ENCODE measurements at regions not wholly inside any gene's neighbourhood (a gene's known extent, or its start where the extent isn't known, plus 50 kb on each side); places are given as distances from the start of the nearest gene placed in this dataset.

DNA sequence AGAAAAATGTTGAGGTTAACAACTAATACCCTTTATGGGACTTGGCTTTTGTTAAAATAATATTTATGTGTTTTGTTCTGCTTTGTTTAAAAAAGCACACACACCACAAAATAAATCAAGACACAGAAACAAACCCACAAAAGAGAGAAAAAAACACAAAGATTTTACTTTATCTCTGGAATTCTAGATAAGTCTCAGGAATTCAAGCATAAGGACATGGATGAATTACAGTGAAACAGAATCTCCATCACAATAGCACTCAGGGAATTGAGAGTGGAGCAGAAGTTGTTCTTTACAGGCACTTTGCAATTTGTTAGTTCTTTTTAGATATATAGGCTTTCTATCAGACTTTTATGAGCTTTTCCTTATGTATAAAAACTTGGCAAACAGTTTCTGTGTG lies 360.9 kb upstream of the ZC3H15 start:
- no peak overlapping the region for H3K27ac ChIP-seq
- DNase-seq (ENCODE audit: extremely low spot score in 2 of 2) = no peak
- no peaks in the 10 kb centered on the region for H3K36me3 ChIP-seq
- H3K9me3 ChIP-seq = no peaks in the 10 kb centered on the region
- TF ChIP-seq, protein P1, sequence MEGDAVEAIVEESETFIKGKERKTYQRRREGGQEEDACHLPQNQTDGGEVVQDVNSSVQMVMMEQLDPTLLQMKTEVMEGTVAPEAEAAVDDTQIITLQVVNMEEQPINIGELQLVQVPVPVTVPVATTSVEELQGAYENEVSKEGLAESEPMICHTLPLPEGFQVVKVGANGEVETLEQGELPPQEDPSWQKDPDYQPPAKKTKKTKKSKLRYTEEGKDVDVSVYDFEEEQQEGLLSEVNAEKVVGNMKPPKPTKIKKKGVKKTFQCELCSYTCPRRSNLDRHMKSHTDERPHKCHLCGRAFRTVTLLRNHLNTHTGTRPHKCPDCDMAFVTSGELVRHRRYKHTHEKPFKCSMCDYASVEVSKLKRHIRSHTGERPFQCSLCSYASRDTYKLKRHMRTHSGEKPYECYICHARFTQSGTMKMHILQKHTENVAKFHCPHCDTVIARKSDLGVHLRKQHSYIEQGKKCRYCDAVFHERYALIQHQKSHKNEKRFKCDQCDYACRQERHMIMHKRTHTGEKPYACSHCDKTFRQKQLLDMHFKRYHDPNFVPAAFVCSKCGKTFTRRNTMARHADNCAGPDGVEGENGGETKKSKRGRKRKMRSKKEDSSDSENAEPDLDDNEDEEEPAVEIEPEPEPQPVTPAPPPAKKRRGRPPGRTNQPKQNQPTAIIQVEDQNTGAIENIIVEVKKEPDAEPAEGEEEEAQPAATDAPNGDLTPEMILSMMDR (IDR thresholded peaks at IDR 0.05) = no peak
- TF ChIP-seq POLR2A (IDR thresholded peaks at IDR 0.05) (no peak), POLR2AphosphoS5 (IDR thresholded peaks at IDR 0.05; ENCODE audit: insufficient read depth in 1 of 2, low read depth in 1 of 2) (no peak)
- no peaks in the 10 kb centered on the region for H3K4me1 ChIP-seq
- intact Hi-C loops (cut with DNase I) = no loop called here
- no peak overlapping the region for H3K4me3 ChIP-seq
- no peaks in the 10 kb centered on the region for H3K27me3 ChIP-seq

GRCh38 chr2:186125625-186126024 lies 360.4 kb upstream of the ZC3H15 start:
- H3K4me1 ChIP-seq = no peaks in the 10 kb centered on the region
- no peak overlapping the region for H3K4me3 ChIP-seq
- no peaks in the 10 kb centered on the region for H3K27me3 ChIP-seq
- TF ChIP-seq POLR2A (IDR thresholded peaks at IDR 0.05) = no peak
- H3K9me3 ChIP-seq = no peaks in the 10 kb centered on the region
- H3K36me3 ChIP-seq = no peaks in the 10 kb centered on the region
- no peak overlapping the region for H3K27ac ChIP-seq
- intact Hi-C loops (cut with DNase I) = no loop called here
- no peak for DNase-seq (ENCODE audit: extremely low spot score in 2 of 2)

DNA sequence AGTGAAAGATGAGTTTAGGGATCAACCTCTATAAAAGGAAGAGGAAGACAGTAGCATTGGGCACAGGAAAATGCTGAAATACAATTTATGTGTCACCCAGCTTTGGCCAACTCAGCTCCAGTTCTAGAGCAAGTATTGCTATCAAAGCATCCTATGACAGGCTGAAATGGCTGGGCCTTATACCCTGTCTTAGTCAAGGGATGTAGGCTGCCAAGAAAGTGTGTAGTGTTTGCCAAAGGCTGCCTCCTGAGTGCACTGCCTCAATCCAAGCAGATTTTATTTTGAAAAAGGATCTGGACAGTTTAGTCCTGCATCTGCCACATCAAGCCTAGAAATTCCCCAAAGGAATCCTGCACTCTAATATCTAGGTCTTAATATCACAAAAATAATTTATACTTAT lies 359.9 kb upstream of the ZC3H15 start:
- DNase-seq (ENCODE audit: extremely low spot score in 2 of 2) = no peak
- Histone ChIP-seq H3K27me3 (no peaks in the 10 kb centered on the region), H3K4me3 (no peak overlapping the region), H3K4me1 (no peaks in the 10 kb centered on the region), H3K36me3 (no peaks in the 10 kb centered on the region), H3K9me3 (no peaks in the 10 kb centered on the region), H3K27ac (no peak overlapping the region)
- intact Hi-C loops (cut with DNase I) = no loop called here
- no peak for TF ChIP-seq POLR2AphosphoS5 (IDR thresholded peaks at IDR 0.05; ENCODE audit: insufficient read depth in 1 of 2, low read depth in 1 of 2)
- no peak for TF ChIP-seq POLR2A (IDR thresholded peaks at IDR 0.05)
- TF ChIP-seq, protein P1 (IDR thresholded peaks at IDR 0.05) = no peak

GRCh38 chr2:186129767-186130581 lies 356.1 kb upstream of the ZC3H15 start:
- intact Hi-C loops (cut with DNase I) = no loop called here
- TF ChIP-seq, protein P1 (IDR thresholded peaks at IDR 0.05) = no peak
- TF ChIP-seq POLR2AphosphoS5 (IDR thresholded peaks at IDR 0.05; ENCODE audit: insufficient read depth in 1 of 2, low read depth in 1 of 2) = no peak
- no peak for TF ChIP-seq POLR2A (IDR thresholded peaks at IDR 0.05)
- Histone ChIP-seq H3K4me3 (no peak overlapping the region), H3K27me3 (no peaks in the 10 kb centered on the region), H3K27ac (no peak overlapping the region), H3K9me3 (no peaks in the 10 kb centered on the region), H3K36me3 (no peaks in the 10 kb centered on the region), H3K4me1 (no peaks in the 10 kb centered on the region)
- DNase-seq (ENCODE audit: extremely low spot score in 2 of 2) = no peak

DNA sequence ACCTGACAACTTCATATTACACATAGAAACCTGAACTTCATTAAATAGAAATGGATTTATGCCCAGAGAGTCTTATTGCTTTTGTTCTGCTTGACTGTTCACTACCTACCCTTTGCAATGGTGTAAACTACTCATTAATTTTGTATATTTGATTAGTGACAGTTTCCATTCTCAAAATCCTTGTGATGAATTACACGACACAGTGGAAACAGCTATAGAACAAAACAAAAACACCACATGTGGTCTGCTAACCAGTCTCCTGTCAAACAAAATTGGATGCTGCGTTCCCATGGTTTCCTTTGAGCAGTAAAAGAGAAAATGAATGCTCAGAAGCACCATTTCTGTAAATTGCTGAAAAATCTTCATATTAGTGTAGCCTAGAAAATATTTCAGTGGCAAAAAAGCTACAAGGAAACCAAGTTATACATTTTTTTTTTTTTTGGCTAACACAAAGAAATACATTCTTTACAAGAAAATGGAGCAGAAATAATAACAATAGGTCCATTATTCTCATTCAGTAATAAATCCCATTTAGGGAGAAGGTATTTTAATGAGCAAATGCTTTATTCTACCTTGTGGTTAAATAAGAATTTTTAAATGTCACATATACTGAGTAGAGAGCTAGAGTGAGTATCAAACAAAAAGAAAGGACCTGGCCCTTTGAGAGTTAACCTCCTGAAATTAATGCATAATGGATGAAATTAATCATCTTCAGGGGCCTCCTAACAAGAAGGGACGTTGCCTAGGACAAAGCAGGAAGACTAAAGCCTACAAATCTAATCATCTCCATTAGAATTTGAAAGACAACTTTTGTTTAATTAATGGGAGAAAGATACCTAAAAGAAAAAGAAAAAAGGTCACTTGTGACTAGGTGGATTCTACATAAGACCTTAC lies 355.1 kb upstream of the ZC3H15 start:
- Histone ChIP-seq H3K27ac (no peak overlapping the region), H3K4me3 (no peak overlapping the region), H3K4me1 (no peaks in the 10 kb centered on the region), H3K9me3 (no peaks in the 10 kb centered on the region), H3K27me3 (no peaks in the 10 kb centered on the region), H3K36me3 (no peaks in the 10 kb centered on the region)
- no peak for DNase-seq (ENCODE audit: extremely low spot score in 2 of 2)
- intact Hi-C loops (cut with DNase I) = no loop called here
- TF ChIP-seq, protein P1 (IDR thresholded peaks at IDR 0.05) = no peak
- TF ChIP-seq POLR2A (IDR thresholded peaks at IDR 0.05) (no peak), POLR2AphosphoS5 (IDR thresholded peaks at IDR 0.05; ENCODE audit: insufficient read depth in 1 of 2, low read depth in 1 of 2) (no peak)

All from vagina (tissue), 2 donors.